Midbrain (tissue), 1 donor: ENCODE measurements at regions not wholly inside any gene's neighbourhood (a gene's known extent, or its start where the extent isn't known, plus 50 kb on each side); places are given as distances from the start of the nearest gene placed in this dataset.

ENCODE experiments used
- DNase-seq: peaks from one replicate; lab custom pipeline; 2025; lab: John Stamatoyannopoulos, UW

GRCh38 chr20:7257099-7257498 lies 489.6 kb downstream of the BMP2 start:
- no peak for DNase-seq

GRCh38 chr20:7257692-7258466 lies 490.4 kb downstream of the BMP2 start:
- no peak for DNase-seq

GRCh38 chr20:7262803-7263202 lies 495.3 kb downstream of the BMP2 start:
- DNase-seq: no peak

GRCh38 chr20:7264137-7264536 lies 496.7 kb downstream of the BMP2 start:
- DNase-seq: no peak

- no peak for DNase-seq
Measured at GRCh38 chr20:7269452-7269851, 502.0 kb downstream of the BMP2 start.

GRCh38 chr20:7272512-7272911 lies 505.0 kb downstream of the BMP2 start:
- no peak for DNase-seq

GRCh38 chr20:7274870-7275269 lies 507.4 kb downstream of the BMP2 start:
- no peak for DNase-seq

- no peak for DNase-seq
Measured at GRCh38 chr20:7275645-7276237, 508.3 kb downstream of the BMP2 start.

GRCh38 chr20:7285918-7286556 lies 518.6 kb downstream of the BMP2 start:
- DNase-seq: peak; percentile 85

GRCh38 chr20:7291323-7291943 lies 523.9 kb downstream of the BMP2 start:
- no peak for DNase-seq

GRCh38 chr20:7291946-7292345 lies 524.5 kb downstream of the BMP2 start:
- DNase-seq: no peak

- no peak for DNase-seq
Measured at GRCh38 chr20:7294816-7295360, 527.4 kb downstream of the BMP2 start.

- no peak for DNase-seq
Measured at GRCh38 chr20:7301807-7302206, 534.3 kb downstream of the BMP2 start.

- DNase-seq: no peak
Measured at GRCh38 chr20:7302250-7302649, 534.8 kb downstream of the BMP2 start.

GRCh38 chr20:7305976-7306375 lies 538.5 kb downstream of the BMP2 start:
- DNase-seq: no peak

- DNase-seq: no peak
Measured at GRCh38 chr20:7308163-7308562, 540.7 kb downstream of the BMP2 start.

GRCh38 chr20:7313047-7313446 lies 545.6 kb downstream of the BMP2 start:
- DNase-seq: no peak

- DNase-seq: no peak
Measured at GRCh38 chr20:7323957-7324356, 556.5 kb downstream of the BMP2 start.

- no peak for DNase-seq
Measured at GRCh38 chr20:7327810-7328209, 560.3 kb downstream of the BMP2 start.

GRCh38 chr20:7330850-7331249 lies 563.4 kb downstream of the BMP2 start:
- no peak for DNase-seq

- no peak for DNase-seq
Measured at GRCh38 chr20:7332169-7332568, 564.7 kb downstream of the BMP2 start.

GRCh38 chr20:7333841-7334240 lies 566.4 kb downstream of the BMP2 start:
- no peak for DNase-seq

GRCh38 chr20:7346026-7346425 lies 578.5 kb downstream of the BMP2 start:
- DNase-seq: no peak
